ENCODE measurements at regions not wholly inside any gene's neighbourhood (a gene's known extent, or its start where the extent isn't known, plus 50 kb on each side); places are given as distances from the start of the nearest gene placed in this dataset.

- no peak for TF ChIP-seq EZH2 (IDR thresholded peaks at IDR 0.05; ENCODE audit: borderline replicate concordance, insufficient read depth, low read depth, low read length, poor library complexity, severe bottlenecking)
- TF ChIP-seq CTCF (IDR thresholded peaks at IDR 0.05), result no peak
Measured at GRCh38 chr22:26942637-26942957, 285.2 kb downstream of the MIAT start.
